ENCODE measurements at regions not wholly inside any gene's neighbourhood (a gene's known extent, or its start where the extent isn't known, plus 50 kb on each side); places are given as distances from the start of the nearest gene placed in this dataset.

- DNase-seq (ENCODE audit: low read depth, low spot score): no peak
- Histone ChIP-seq H3K36me3 (ENCODE audit: insufficient read depth, low read length) (no peaks in the 10 kb centered on the region), H3K4me3 (no peak overlapping the region), H3K27ac (no peak overlapping the region), H3K9ac (ENCODE audit: insufficient read length) (no peak overlapping the region), H3K9me3 (ENCODE audit: low read depth, low read length) (no peaks in the 10 kb centered on the region)
- TF ChIP-seq POLR2AphosphoS5 (IDR thresholded peaks at IDR 0.05; ENCODE audit: borderline replicate concordance, low read depth, low read length): no peak
- TF ChIP-seq EZH2 (IDR thresholded peaks at IDR 0.05): no peak
- TF ChIP-seq FOXP2 (optimal IDR thresholded peaks at IDR 0.05; ENCODE audit: control extremely low read depth, extremely low read length, insufficient read depth): no peak
Measured at GRCh38 chr5:97752871-97753270, 569.8 kb upstream of the RIOK2 start.

DNA sequence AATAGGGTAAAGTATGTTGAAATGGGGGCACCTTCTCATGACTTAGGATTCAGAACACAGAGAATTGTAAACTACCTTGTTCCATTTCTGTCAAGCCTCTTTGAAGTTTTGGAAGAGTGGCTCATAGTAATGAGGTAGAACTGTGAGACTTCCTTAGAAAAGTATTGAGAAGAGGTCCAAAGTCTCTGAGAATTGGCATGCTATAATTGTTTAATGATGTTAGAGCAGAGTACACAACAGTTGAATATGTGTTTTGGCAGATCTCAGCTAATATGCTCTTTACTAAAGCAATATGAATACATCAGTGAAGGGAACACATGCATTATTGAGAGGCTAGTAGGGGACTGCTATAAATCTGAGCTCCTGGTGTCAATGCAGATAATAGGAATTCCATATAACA is 579.4 kb upstream of the RIOK2 start:
- TF ChIP-seq POLR2AphosphoS5 (IDR thresholded peaks at IDR 0.05; ENCODE audit: borderline replicate concordance, low read depth, low read length) (no peak), FOXP2 (optimal IDR thresholded peaks at IDR 0.05; ENCODE audit: control extremely low read depth, extremely low read length, insufficient read depth) (no peak), EZH2 (IDR thresholded peaks at IDR 0.05) (no peak)
- no peak overlapping the region for H3K27ac ChIP-seq
- no peaks in the 10 kb centered on the region for H3K9me3 ChIP-seq (ENCODE audit: low read depth, low read length)
- DNase-seq (ENCODE audit: low read depth, low spot score): no peak
- H3K36me3 ChIP-seq (ENCODE audit: insufficient read depth, low read length): no peaks in the 10 kb centered on the region
- no peak overlapping the region for H3K4me3 ChIP-seq
- H3K9ac ChIP-seq (ENCODE audit: insufficient read length): no peak overlapping the region

GRCh38 chr5:97764700-97765099 is 581.7 kb upstream of the RIOK2 start:
- H3K36me3 ChIP-seq (ENCODE audit: insufficient read depth, low read length): no peaks in the 10 kb centered on the region
- no peak for DNase-seq (ENCODE audit: low read depth, low spot score)
- no peaks in the 10 kb centered on the region for H3K9me3 ChIP-seq (ENCODE audit: low read depth, low read length)
- no peak overlapping the region for H3K4me3 ChIP-seq
- no peak overlapping the region for H3K27ac ChIP-seq
- TF ChIP-seq POLR2AphosphoS5 (IDR thresholded peaks at IDR 0.05; ENCODE audit: borderline replicate concordance, low read depth, low read length) (no peak), FOXP2 (optimal IDR thresholded peaks at IDR 0.05; ENCODE audit: control extremely low read depth, extremely low read length, insufficient read depth) (no peak), EZH2 (IDR thresholded peaks at IDR 0.05) (no peak)
- no peak overlapping the region for H3K9ac ChIP-seq (ENCODE audit: insufficient read length)

- Histone ChIP-seq H3K4me3 (no peak overlapping the region), H3K36me3 (ENCODE audit: insufficient read depth, low read length) (no peaks in the 10 kb centered on the region), H3K9ac (ENCODE audit: insufficient read length) (no peak overlapping the region), H3K9me3 (ENCODE audit: low read depth, low read length) (no peaks in the 10 kb centered on the region), H3K27ac (no peak overlapping the region)
- no peak for DNase-seq (ENCODE audit: low read depth, low spot score)
- TF ChIP-seq EZH2 (IDR thresholded peaks at IDR 0.05) (no peak), POLR2AphosphoS5 (IDR thresholded peaks at IDR 0.05; ENCODE audit: borderline replicate concordance, low read depth, low read length) (no peak), FOXP2 (optimal IDR thresholded peaks at IDR 0.05; ENCODE audit: control extremely low read depth, extremely low read length, insufficient read depth) (no peak)
Measured at GRCh38 chr5:97778451-97778850, 595.4 kb upstream of the RIOK2 start.

- H3K27ac ChIP-seq: no peak overlapping the region
- no peak overlapping the region for H3K4me3 ChIP-seq
Measured at GRCh38 chr5:97788369-97788768, 605.3 kb upstream of the RIOK2 start.

GRCh38 chr5:97797994-97798451 is 615.0 kb upstream of the RIOK2 start:
- Histone ChIP-seq H3K36me3 (ENCODE audit: insufficient read depth, low read length) (no peaks in the 10 kb centered on the region), H3K9ac (ENCODE audit: insufficient read length) (no peak overlapping the region), H3K9me3 (ENCODE audit: low read depth, low read length) (no peaks in the 10 kb centered on the region), H3K4me3 (no peak overlapping the region), H3K27ac (no peak overlapping the region)
- TF ChIP-seq POLR2AphosphoS5 (IDR thresholded peaks at IDR 0.05; ENCODE audit: borderline replicate concordance, low read depth, low read length) (no peak), EZH2 (IDR thresholded peaks at IDR 0.05) (no peak), FOXP2 (optimal IDR thresholded peaks at IDR 0.05; ENCODE audit: control extremely low read depth, extremely low read length, insufficient read depth) (no peak)
- no peak for DNase-seq (ENCODE audit: low read depth, low spot score)

More at GRCh38 chr5:97788369-97788768, 605.3 kb upstream of the RIOK2 start:
- no peak for DNase-seq (ENCODE audit: low read depth, low spot score)
- no peak overlapping the region for H3K9ac ChIP-seq (ENCODE audit: insufficient read length)
- H3K9me3 ChIP-seq (ENCODE audit: low read depth, low read length): no peaks in the 10 kb centered on the region
- H3K36me3 ChIP-seq (ENCODE audit: insufficient read depth, low read length): no peaks in the 10 kb centered on the region
- TF ChIP-seq FOXP2 (optimal IDR thresholded peaks at IDR 0.05; ENCODE audit: control extremely low read depth, extremely low read length, insufficient read depth): no peak
- no peak for TF ChIP-seq POLR2AphosphoS5 (IDR thresholded peaks at IDR 0.05; ENCODE audit: borderline replicate concordance, low read depth, low read length)
- no peak for TF ChIP-seq EZH2 (IDR thresholded peaks at IDR 0.05)

GRCh38 chr5:97801461-97801860 is 618.4 kb upstream of the RIOK2 start:
- Histone ChIP-seq H3K36me3 (ENCODE audit: insufficient read depth, low read length) (no peaks in the 10 kb centered on the region), H3K27ac (no peak overlapping the region), H3K9ac (ENCODE audit: insufficient read length) (no peak overlapping the region), H3K4me3 (no peak overlapping the region), H3K9me3 (ENCODE audit: low read depth, low read length) (no peaks in the 10 kb centered on the region)
- TF ChIP-seq EZH2 (IDR thresholded peaks at IDR 0.05) (no peak), FOXP2 (optimal IDR thresholded peaks at IDR 0.05; ENCODE audit: control extremely low read depth, extremely low read length, insufficient read depth) (no peak), POLR2AphosphoS5 (IDR thresholded peaks at IDR 0.05; ENCODE audit: borderline replicate concordance, low read depth, low read length) (no peak)
- no peak for DNase-seq (ENCODE audit: low read depth, low spot score)

- no peak overlapping the region for H3K4me3 ChIP-seq
- TF ChIP-seq POLR2AphosphoS5 (IDR thresholded peaks at IDR 0.05; ENCODE audit: borderline replicate concordance, low read depth, low read length) (no peak), FOXP2 (optimal IDR thresholded peaks at IDR 0.05; ENCODE audit: control extremely low read depth, extremely low read length, insufficient read depth) (no peak), EZH2 (IDR thresholded peaks at IDR 0.05) (no peak)
- DNase-seq (ENCODE audit: low read depth, low spot score): no peak
- no peaks in the 10 kb centered on the region for H3K36me3 ChIP-seq (ENCODE audit: insufficient read depth, low read length)
- no peak overlapping the region for H3K9ac ChIP-seq (ENCODE audit: insufficient read length)
- H3K9me3 ChIP-seq (ENCODE audit: low read depth, low read length): no peaks in the 10 kb centered on the region
- H3K27ac ChIP-seq: no peak overlapping the region
Measured at GRCh38 chr5:97820138-97820537, 637.1 kb upstream of the RIOK2 start.

- Histone ChIP-seq H3K4me3 (no peak overlapping the region), H3K9me3 (ENCODE audit: low read depth, low read length) (no peaks in the 10 kb centered on the region), H3K36me3 (ENCODE audit: insufficient read depth, low read length) (no peaks in the 10 kb centered on the region), H3K27ac (no peak overlapping the region), H3K9ac (ENCODE audit: insufficient read length) (no peak overlapping the region)
- no peak for TF ChIP-seq EZH2 (IDR thresholded peaks at IDR 0.05)
- no peak for TF ChIP-seq POLR2AphosphoS5 (IDR thresholded peaks at IDR 0.05; ENCODE audit: borderline replicate concordance, low read depth, low read length)
- no peak for TF ChIP-seq FOXP2 (optimal IDR thresholded peaks at IDR 0.05; ENCODE audit: control extremely low read depth, extremely low read length, insufficient read depth)
- DNase-seq (ENCODE audit: low read depth, low spot score): no peak
Measured at GRCh38 chr5:97832645-97833296, 649.7 kb upstream of the RIOK2 start.

Data from SK-N-MC (cell line).